T-helper 2 cell (primary cell): ENCODE measurements at regions not wholly inside any gene's neighbourhood (a gene's known extent, or its start where the extent isn't known, plus 50 kb on each side); places are given as distances from the start of the nearest gene placed in this dataset.
"Not testable (repeated sequence)": the region's sequence is repeated elsewhere in the genome, so short reads cannot be mapped to it uniquely, and the experiment has no call there.

Experiments
- DNase-seq, 5 experiments: peaks; one replicate each; pipeline versions ENCODE4 v3.0.0 to v3.0.0-alpha.2; 2012 to 2022

GRCh38 chrX:38943120-38943519, 141.9 kb downstream of the MID1IP1 start:
- no peak for DNase-seq

- DNase-seq: no peak
Observed at GRCh38 chrX:38948046-38948445, 146.8 kb downstream of the MID1IP1 start.

- DNase-seq: peak in 1 of 5 experiments; percentile 1
Observed at GRCh38 chrX:38954520-38954919, 153.3 kb downstream of the MID1IP1 start.

- no peak for DNase-seq
Observed at GRCh38 chrX:38959736-38960135, 158.5 kb downstream of the MID1IP1 start.

- no peak for DNase-seq
Observed at GRCh38 chrX:38960137-38960536, 158.9 kb downstream of the MID1IP1 start.

- no peak for DNase-seq
Observed at GRCh38 chrX:38961936-38962335, 160.7 kb downstream of the MID1IP1 start.

- not testable (repeated sequence) for DNase-seq
Observed at GRCh38 chrX:38963244-38963643, 162.0 kb downstream of the MID1IP1 start.

- no peak for DNase-seq
Observed at GRCh38 chrX:38965888-38966287, 164.6 kb downstream of the MID1IP1 start.

- no peak for DNase-seq
Observed at GRCh38 chrX:38968344-38969216, 167.3 kb downstream of the MID1IP1 start.

GRCh38 chrX:38970074-38970473, 168.8 kb downstream of the MID1IP1 start:
- DNase-seq: no peak

- DNase-seq: peak in 1 of 5 experiments; percentile 14
Observed at GRCh38 chrX:38970845-38971244, 169.6 kb downstream of the MID1IP1 start.

GRCh38 chrX:38973322-38973721, 172.1 kb downstream of the MID1IP1 start:
- no peak for DNase-seq

- no peak for DNase-seq
Observed at GRCh38 chrX:38974542-38974941, 173.3 kb downstream of the MID1IP1 start.

- no peak for DNase-seq
Observed at GRCh38 chrX:38975368-38975942, 174.2 kb downstream of the MID1IP1 start.

- no peak for DNase-seq
Observed at GRCh38 chrX:38982370-38982769, 181.1 kb downstream of the MID1IP1 start.

GRCh38 chrX:38982843-38983242, 181.6 kb downstream of the MID1IP1 start:
- DNase-seq: no peak

GRCh38 chrX:38985375-38985774, 184.1 kb downstream of the MID1IP1 start:
- peak in 1 of 5 experiments; percentile 39 for DNase-seq

- DNase-seq: no peak
Observed at GRCh38 chrX:38985945-38986344, 184.7 kb downstream of the MID1IP1 start.

GRCh38 chrX:38986586-38986985, 185.3 kb downstream of the MID1IP1 start:
- DNase-seq: no peak

- DNase-seq: no peak
Observed at GRCh38 chrX:38987198-38987651, 186.0 kb downstream of the MID1IP1 start.

- DNase-seq: no peak
Observed at GRCh38 chrX:38988301-38988700, 187.0 kb downstream of the MID1IP1 start.

GRCh38 chrX:38989076-38989475, 187.8 kb downstream of the MID1IP1 start:
- no peak for DNase-seq

- DNase-seq: no peak
Observed at GRCh38 chrX:38991656-38992440, 190.6 kb downstream of the MID1IP1 start.
